GM23338 (cell line): ENCODE measurements at regions not wholly inside any gene's neighbourhood (a gene's known extent, or its start where the extent isn't known, plus 50 kb on each side); places are given as distances from the start of the nearest gene placed in this dataset.

Source experiments
- ATAC-seq: fragments of 200-7000 bp; cut with Tn5 transposase; 3 replicates; pipeline ENCODE4 v1.9.1; 2020
- DNase-seq: peaks from one replicate; pipeline ENCODE4 v3.0.0-alpha.2; 2015; ENCODE audit warnings: low spot score
- H2AFZ ChIP-seq: fragments of 200-600 bp; sonication (generic); 2 replicates; pipeline ENCODE4 v1.8.0; 2016; ENCODE audit warnings: antibody characterized with exemption, mild to moderate bottlenecking, moderate library complexity
- H3F3A ChIP-seq: fragments of 200-600 bp; sonication (generic); replicated peaks from 2 replicates; pipeline ENCODE4 v1.8.0; 2017; ENCODE audit warnings: antibody characterized with exemption, mixed run types, low read depth
- H3K27ac ChIP-seq: fragments of 200-600 bp; sonication (generic); 2 replicates; pipeline ENCODE4 v1.6.1; 2016; ENCODE audit warnings: low read depth
- H3K27me3 ChIP-seq: fragments of 200-600 bp; sonication (generic); 2 replicates; pipeline ENCODE4 v1.8.0; 2016; ENCODE audit warnings: mild to moderate bottlenecking, mixed run types, moderate library complexity; ENCODE audit not compliant: insufficient read depth
- H3K36me3 ChIP-seq: fragments of 200-600 bp; sonication (generic); 2 replicates; pipeline ENCODE4 v1.8.0; 2016; ENCODE audit warnings: mild to moderate bottlenecking; ENCODE audit not compliant: insufficient read depth
- H3K4me1 ChIP-seq: fragments of 200-600 bp; sonication (generic); 2 replicates; pipeline ENCODE4 v1.8.0; 2016; ENCODE audit warnings: mild to moderate bottlenecking, moderate library complexity; ENCODE audit not compliant: insufficient read depth
- H3K4me2 ChIP-seq: fragments of 200-600 bp; sonication (generic); 2 replicates; pipeline ENCODE4 v1.7.1; 2017; ENCODE audit warnings: mixed run types
- H3K4me3 ChIP-seq: fragments of 200-600 bp; sonication (generic); 2 replicates; pipeline ENCODE4 v1.6.1; 2016; ENCODE audit warnings: mixed run types
- H3K79me2 ChIP-seq: fragments of 200-600 bp; sonication (generic); replicated peaks from 2 replicates; pipeline ENCODE4 v1.8.0; 2017; ENCODE audit warnings: mild to moderate bottlenecking; ENCODE audit not compliant: insufficient read depth
- H3K9me2 ChIP-seq: fragments of 200-600 bp; sonication (generic); 2 replicates; pipeline ENCODE4 v1.8.0; 2017; ENCODE audit not compliant: insufficient read depth
- H4K20me1 ChIP-seq: fragments of 200-600 bp; sonication (generic); replicated peaks from 2 replicates; pipeline ENCODE4 v1.8.0; 2017; ENCODE audit warnings: mild to moderate bottlenecking; ENCODE audit not compliant: insufficient read depth
- H3K27ac Mint-ChIP-seq: 2 replicates; pipeline ENCODE4 v1.8.0; 2020; ENCODE audit warnings: inconsistent platforms, mild to moderate bottlenecking, moderate library complexity, mixed read lengths
- H3K27me3 Mint-ChIP-seq: 3 replicates; pipeline ENCODE4 v1.8.0; 2022; ENCODE audit warnings: low read depth, mild to moderate bottlenecking, moderate library complexity, mixed read lengths, inconsistent platforms; ENCODE audit not compliant: insufficient read depth, poor library complexity
- H3K36me3 Mint-ChIP-seq: 3 replicates; pipeline ENCODE4 v1.8.0; 2021; ENCODE audit warnings: low read depth, mild to moderate bottlenecking, inconsistent platforms, moderate library complexity, mixed read lengths
- H3K4me1 Mint-ChIP-seq: 3 replicates; pipeline ENCODE4 v1.8.0; 2020; ENCODE audit warnings: mild to moderate bottlenecking, inconsistent platforms, mixed read lengths
- H3K4me3 Mint-ChIP-seq: 3 replicates; pipeline ENCODE4 v1.8.0; 2021; ENCODE audit warnings: moderate library complexity, mild to moderate bottlenecking, inconsistent platforms, mixed read lengths
- H3K9me3 Mint-ChIP-seq: 3 replicates; pipeline ENCODE4 v1.8.0; 2020; ENCODE audit warnings: moderate library complexity, mild to moderate bottlenecking, inconsistent platforms, mixed read lengths
- CTCF ChIP-seq, 2 experiments: fragments of 200-600 bp in 1 of 2; sonication (generic) in 1 of 2; conservative IDR thresholded peaks; 2 replicates each; pipeline versions ENCODE4 v1.5.1 to v1.6.1; 2016 to 2017; ENCODE audit warnings: antibody characterized with exemption in 2 of 2, low read depth in 2 of 2, mild to moderate bottlenecking in 2 of 2, moderate library complexity in 1 of 2
- EZH2phosphoT487 ChIP-seq: fragments of 200-600 bp; sonication (generic); IDR thresholded peaks from one replicate; pipeline ENCODE4 v1.8.1; 2018; ENCODE audit warnings: antibody characterized with exemption; ENCODE audit not compliant: unreplicated experiment
- NANOG ChIP-seq: IDR thresholded peaks from 2 replicates; pipeline ENCODE4 v1.6.1; 2016; ENCODE audit warnings: antibody characterized with exemption, borderline replicate concordance
- ZNF462 ChIP-seq: fragments of 250-450 bp; sonication (Bioruptor Pico); IDR thresholded peaks from 2 replicates; pipeline ENCODE4 v1.5.0; 2020; ENCODE audit warnings: mild to moderate bottlenecking, moderate library complexity

GRCh38 chr5:23208959-23209431 is 298.4 kb upstream of the PRDM9 start:
- 0 out of 2 replicates have a peak, but pooled peaks cover 6% of the 10 kb centered on the region for H3K4me1 ChIP-seq
- ATAC-seq = peak; percentile 89
- no peaks in the 10 kb centered on the region for H3F3A ChIP-seq
- no peaks in the 10 kb centered on the region for H3K9me2 ChIP-seq
- Mint-ChIP-seq H3K27ac (no peak overlapping the region), H3K36me3 (no peaks in the 10 kb centered on the region), H3K4me1 (peaks cover 12% of the 10 kb centered on the region), H3K27me3 (no peaks in the 10 kb centered on the region), H3K4me3 (no peak overlapping the region), H3K9me3 (no peaks in the 10 kb centered on the region; the same call in 2 of the 3 replicates)
- H4K20me1 ChIP-seq = no peaks in the 10 kb centered on the region
- TF ChIP-seq NANOG (0 out of 2 replicates have a peak, but pooled peaks have one; percentile 7), CTCF (conservative IDR thresholded peaks at IDR 0.05; ENCODE audit: low read depth in 2 of 2) (peak; percentile 91 to 93), EZH2phosphoT487 (no peak), ZNF462 (CRISPR knock-in tag) (peak; percentile 38; the same call in 1 of the 2 replicates)
- H3K27me3 ChIP-seq = no peaks in the 10 kb centered on the region
- H3K79me2 ChIP-seq = no peaks in the 10 kb centered on the region
- peak overlapping the region; percentile 66; the same call in 1 of the 2 replicates for H2AFZ ChIP-seq
- no peak overlapping the region for H3K4me3 ChIP-seq
- DNase-seq = peak; percentile 93
- H3K36me3 ChIP-seq = no peaks in the 10 kb centered on the region
- no peak overlapping the region for H3K27ac ChIP-seq
- H3K4me2 ChIP-seq = no peak overlapping the region
